Fibroblast of lung (primary cell): ENCODE measurements at regions not wholly inside any gene's neighbourhood (a gene's known extent, or its start where the extent isn't known, plus 50 kb on each side); places are given as distances from the start of the nearest gene placed in this dataset.
A peak's percentile ranks its signal among the peaks of the same experiment; 100 is the strongest.
"Not testable (repeated sequence)": the region's sequence is repeated elsewhere in the genome, so short reads cannot be mapped to it uniquely, and the experiment has no call there.

Experiments
- DNase-seq, 2 donors: peaks; one replicate each; pipeline versions ENCODE4 v3.0.0 to v3.0.0-alpha.2; 2010; ENCODE audit warnings: low read depth in 2 of 2
- H2AFZ ChIP-seq: 2 replicates; pipeline ENCODE4 v1.5.1; 2012; ENCODE audit warnings: low read length, control low read depth, inconsistent platforms
- H3K27ac ChIP-seq: 2 replicates; pipeline ENCODE4 v1.5.1; 2011; ENCODE audit warnings: low read length, control low read depth; ENCODE audit not compliant: insufficient read depth
- H3K27me3 ChIP-seq: 2 replicates; pipeline ENCODE4 v1.5.1; 2011; ENCODE audit warnings: mild to moderate bottlenecking, low read length; ENCODE audit not compliant: control insufficient read depth, insufficient read depth
- H3K36me3 ChIP-seq: 2 replicates; pipeline ENCODE4 v1.5.1; 2011; ENCODE audit warnings: low read length; ENCODE audit not compliant: control insufficient read depth, insufficient read depth
- H3K4me1 ChIP-seq: 2 replicates; pipeline ENCODE4 v1.5.1; 2011; ENCODE audit warnings: low read length; ENCODE audit not compliant: control insufficient read depth, insufficient read depth; ENCODE audit errors: extremely low read depth
- H3K4me2 ChIP-seq: 2 replicates; pipeline ENCODE4 v1.5.1; 2011; ENCODE audit warnings: low read length, control low read depth; ENCODE audit not compliant: insufficient read depth; ENCODE audit errors: extremely low read depth
- H3K4me3 ChIP-seq, 4 experiments: fragments of 200-600 bp in 1 of 4; sonication (generic) in 1 of 4; replicated peaks in 1 of 4; 2 replicates each; pipeline ENCODE4 v1.5.1; 2011 to 2016; ENCODE audit warnings: low read length in 4 of 4, low read depth in 3 of 4, mild to moderate bottlenecking in 3 of 4, control low read depth in 2 of 4, inconsistent platforms in 1 of 4, mixed read lengths in 1 of 4; ENCODE audit not compliant: insufficient read depth in 1 of 4; ENCODE audit errors: control extremely low read depth in 1 of 4
- H3K79me2 ChIP-seq: 2 replicates; pipeline ENCODE4 v1.5.1; 2012; ENCODE audit warnings: mild to moderate bottlenecking, low read length, inconsistent platforms; ENCODE audit not compliant: control insufficient read depth, insufficient read depth
- H3K9ac ChIP-seq: 2 replicates; pipeline ENCODE4 v1.5.1; 2011; ENCODE audit warnings: mild to moderate bottlenecking, low read length, control low read depth; ENCODE audit not compliant: insufficient read depth
- H3K9me3 ChIP-seq: 2 replicates; pipeline ENCODE4 v1.5.1; 2012; ENCODE audit warnings: low read depth, low read length; ENCODE audit not compliant: control insufficient read depth, insufficient read depth
- H4K20me1 ChIP-seq: 2 replicates; pipeline ENCODE4 v1.5.1; 2011; ENCODE audit warnings: low read length; ENCODE audit not compliant: control insufficient read depth, insufficient read depth; ENCODE audit errors: extremely low read depth
- EZH2 ChIP-seq: IDR thresholded peaks from 2 replicates; pipeline ENCODE4 v1.5.1; 2012; ENCODE audit warnings: low read length, control low read depth, mild to moderate bottlenecking; ENCODE audit errors: missing control alignments
- TF ChIP-seq, protein P1 (sequence below), 2 donors: IDR thresholded peaks in 1 of 2; conservative IDR thresholded peaks in 1 of 2; 1 replicate in 1 of 2; 2 replicates in 1 of 2; pipeline ENCODE4 v1.5.1; 2011 to 2012; ENCODE audit warnings: low read length in 2 of 2, control low read depth in 1 of 2, inconsistent platforms in 1 of 2, low read depth in 1 of 2, mild to moderate bottlenecking in 1 of 2

DNA sequence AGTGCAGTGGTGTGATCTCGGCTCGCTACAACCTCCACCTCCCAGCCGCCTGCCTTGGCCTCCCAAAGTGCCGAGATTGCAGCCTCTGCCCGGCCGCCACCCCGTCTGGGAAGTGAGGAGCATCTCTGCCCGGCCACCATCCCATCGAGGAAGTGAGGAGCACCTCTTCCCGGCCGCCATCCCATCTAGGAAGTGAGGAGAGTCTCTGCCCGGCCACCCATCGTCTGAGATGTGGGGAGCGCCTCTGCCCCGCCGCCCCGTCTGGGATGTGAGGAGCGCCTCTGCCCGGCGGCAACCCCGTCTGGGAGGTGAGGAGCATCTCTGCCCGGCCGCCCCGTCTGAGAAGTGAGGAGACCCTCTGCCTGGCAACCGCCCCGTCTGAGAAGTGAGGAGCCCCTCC is 88.5 kb upstream of the DCAF12L1 start:
- not testable (repeated sequence) for DNase-seq, H3K79me2 ChIP-seq, H3K4me3 ChIP-seq, H3K27me3 ChIP-seq, H4K20me1 ChIP-seq, H3K4me1 ChIP-seq, H3K36me3 ChIP-seq, H2AFZ ChIP-seq, H3K9me3 ChIP-seq, H3K4me2 ChIP-seq, H3K9ac ChIP-seq, H3K27ac ChIP-seq

DNA sequence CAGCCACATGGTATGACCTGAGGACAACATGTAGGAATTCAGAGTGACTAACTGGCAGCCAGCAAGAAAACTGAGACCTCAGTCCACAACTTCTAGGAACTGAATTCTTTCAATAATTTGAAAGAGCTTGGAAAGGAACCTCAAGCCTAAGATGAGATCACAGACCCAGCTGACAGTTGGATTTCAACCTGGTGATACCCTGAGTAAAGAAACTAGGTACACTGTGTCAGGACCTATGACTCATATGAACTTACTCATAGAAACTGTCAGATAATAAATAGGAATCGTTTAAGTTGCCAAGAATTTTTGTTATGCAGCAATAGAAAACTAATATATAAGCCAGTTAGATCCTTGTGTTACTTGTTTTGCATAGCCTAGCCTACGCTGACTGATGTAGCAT is 102.4 kb upstream of the DCAF12L1 start:
- TF ChIP-seq, protein P1, sequence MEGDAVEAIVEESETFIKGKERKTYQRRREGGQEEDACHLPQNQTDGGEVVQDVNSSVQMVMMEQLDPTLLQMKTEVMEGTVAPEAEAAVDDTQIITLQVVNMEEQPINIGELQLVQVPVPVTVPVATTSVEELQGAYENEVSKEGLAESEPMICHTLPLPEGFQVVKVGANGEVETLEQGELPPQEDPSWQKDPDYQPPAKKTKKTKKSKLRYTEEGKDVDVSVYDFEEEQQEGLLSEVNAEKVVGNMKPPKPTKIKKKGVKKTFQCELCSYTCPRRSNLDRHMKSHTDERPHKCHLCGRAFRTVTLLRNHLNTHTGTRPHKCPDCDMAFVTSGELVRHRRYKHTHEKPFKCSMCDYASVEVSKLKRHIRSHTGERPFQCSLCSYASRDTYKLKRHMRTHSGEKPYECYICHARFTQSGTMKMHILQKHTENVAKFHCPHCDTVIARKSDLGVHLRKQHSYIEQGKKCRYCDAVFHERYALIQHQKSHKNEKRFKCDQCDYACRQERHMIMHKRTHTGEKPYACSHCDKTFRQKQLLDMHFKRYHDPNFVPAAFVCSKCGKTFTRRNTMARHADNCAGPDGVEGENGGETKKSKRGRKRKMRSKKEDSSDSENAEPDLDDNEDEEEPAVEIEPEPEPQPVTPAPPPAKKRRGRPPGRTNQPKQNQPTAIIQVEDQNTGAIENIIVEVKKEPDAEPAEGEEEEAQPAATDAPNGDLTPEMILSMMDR (conservative IDR thresholded peaks at IDR 0.05 in 1 of 2, IDR thresholded peaks at IDR 0.05 in 1 of 2; ENCODE audit: low read depth in 1 of 2, low read length in 2 of 2), result no peak
- no peak for TF ChIP-seq EZH2
- H3K36me3 ChIP-seq, result no peaks in the 10 kb centered on the region

DNA sequence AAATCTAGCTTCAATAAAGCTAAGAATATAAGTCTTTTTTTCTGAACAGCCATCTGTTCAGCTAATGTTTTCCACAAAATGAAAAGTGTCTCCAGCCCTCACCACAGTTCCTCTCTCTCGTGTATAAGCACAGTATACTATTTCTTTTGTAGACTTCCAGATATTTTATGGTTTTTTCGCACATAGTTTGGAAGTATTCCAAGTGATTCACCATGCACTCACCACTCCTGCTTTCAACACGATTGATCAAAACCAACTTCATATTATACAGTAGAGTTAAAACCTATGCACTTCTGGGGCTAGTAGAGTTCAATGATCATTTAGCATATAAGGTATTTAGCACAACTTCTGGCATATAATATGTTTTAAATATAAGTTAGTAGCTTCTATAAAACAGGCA is 105.8 kb upstream of the DCAF12L1 start:
- Histone ChIP-seq H3K9me3 (no peaks in the 10 kb centered on the region), H3K36me3 (no peaks in the 10 kb centered on the region), H2AFZ (no peak overlapping the region), H3K4me1 (no peaks in the 10 kb centered on the region), H3K79me2 (no peaks in the 10 kb centered on the region), H3K27me3 (no peaks in the 10 kb centered on the region), H4K20me1 (no peaks in the 10 kb centered on the region), H3K9ac (no peak overlapping the region), H3K4me3 (no peak overlapping the region), H3K27ac (no peak overlapping the region), H3K4me2 (no peak overlapping the region)
- TF ChIP-seq, protein P1 (conservative IDR thresholded peaks at IDR 0.05 in 1 of 2, IDR thresholded peaks at IDR 0.05 in 1 of 2; ENCODE audit: low read depth in 1 of 2, low read length in 2 of 2), result no peak
- no peak for TF ChIP-seq EZH2
- peak in 1 of 2 donors; percentile 0 for DNase-seq

More for the DNA sequence above, 102.4 kb upstream of the DCAF12L1 start:
- no peak overlapping the region for H3K4me2 ChIP-seq
- H3K79me2 ChIP-seq, result no peaks in the 10 kb centered on the region
- no peak overlapping the region for H2AFZ ChIP-seq
- no peak overlapping the region for H3K9ac ChIP-seq
- H3K27me3 ChIP-seq, result no peaks in the 10 kb centered on the region
- DNase-seq, result no peak
- H3K27ac ChIP-seq, result no peak overlapping the region
- no peaks in the 10 kb centered on the region for H4K20me1 ChIP-seq
- no peaks in the 10 kb centered on the region for H3K9me3 ChIP-seq
- H3K4me1 ChIP-seq, result no peaks in the 10 kb centered on the region
- no peak overlapping the region for H3K4me3 ChIP-seq
